HG02840 (cell line): ENCODE measurements at regions not wholly inside any gene's neighbourhood (a gene's known extent, or its start where the extent isn't known, plus 50 kb on each side); places are given as distances from the start of the nearest gene placed in this dataset.

Experiments
- ATAC-seq: cut with Tn5 transposase; IDR thresholded peaks from one replicate; pipeline ENCODE4 v1.9.1; 2021; ENCODE audit warnings: mild to moderate bottlenecking, moderate library complexity, moderate number of reproducible peaks; ENCODE audit not compliant: unreplicated experiment, low FRiP score

DNA sequence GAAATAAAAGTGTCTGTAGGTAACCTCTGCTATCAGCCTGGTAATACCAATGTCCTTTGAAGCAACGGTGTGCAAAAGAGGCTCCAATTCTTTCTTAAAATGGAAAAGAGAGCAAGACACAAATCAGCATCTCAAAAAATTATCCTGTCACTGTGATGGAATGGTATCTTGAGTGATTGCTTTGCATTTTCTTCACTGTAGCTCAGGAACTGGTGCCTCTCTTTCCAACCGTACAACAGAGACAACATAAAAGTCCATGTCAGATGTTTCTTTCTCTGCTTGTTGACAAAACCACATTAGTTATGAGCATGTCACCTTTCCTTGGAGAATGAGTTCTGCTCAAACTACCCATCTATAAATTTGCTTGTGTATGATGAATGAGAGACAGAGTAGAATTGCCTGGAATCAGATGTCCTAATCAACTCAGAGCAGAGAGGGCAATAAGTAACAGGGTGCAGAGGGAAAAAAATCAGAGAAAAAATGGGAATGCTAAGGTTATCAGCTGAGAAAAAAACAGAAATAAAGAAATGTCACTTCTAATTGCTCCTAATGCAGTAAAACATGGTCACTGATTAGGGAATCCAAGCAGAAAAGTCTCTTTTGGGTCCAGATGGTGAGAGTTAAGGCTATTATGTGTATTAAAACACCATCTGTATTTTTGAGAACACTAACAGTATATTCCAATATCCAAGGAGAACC lies 465.0 kb upstream of the ATP2B1 start:
- no peak for ATAC-seq

DNA sequence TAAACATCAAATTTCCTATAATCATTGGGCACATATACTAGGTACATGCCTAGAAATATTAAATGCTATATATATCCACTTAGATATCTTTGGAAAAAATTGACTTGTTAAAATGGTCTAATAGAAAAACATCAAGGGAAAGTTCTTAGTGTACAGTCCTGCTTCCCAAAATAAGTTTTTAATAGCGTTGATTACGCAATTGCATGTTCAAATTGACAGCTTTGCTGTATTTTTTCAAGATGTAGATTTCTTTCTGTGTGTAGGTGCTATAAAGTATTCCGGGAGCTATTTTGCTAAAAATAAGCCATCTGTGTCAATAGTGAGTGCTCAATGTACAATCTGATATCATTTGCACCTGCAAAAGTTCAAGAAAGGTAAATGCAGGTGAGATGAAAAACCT lies 463.9 kb upstream of the ATP2B1 start:
- ATAC-seq: no peak

DNA sequence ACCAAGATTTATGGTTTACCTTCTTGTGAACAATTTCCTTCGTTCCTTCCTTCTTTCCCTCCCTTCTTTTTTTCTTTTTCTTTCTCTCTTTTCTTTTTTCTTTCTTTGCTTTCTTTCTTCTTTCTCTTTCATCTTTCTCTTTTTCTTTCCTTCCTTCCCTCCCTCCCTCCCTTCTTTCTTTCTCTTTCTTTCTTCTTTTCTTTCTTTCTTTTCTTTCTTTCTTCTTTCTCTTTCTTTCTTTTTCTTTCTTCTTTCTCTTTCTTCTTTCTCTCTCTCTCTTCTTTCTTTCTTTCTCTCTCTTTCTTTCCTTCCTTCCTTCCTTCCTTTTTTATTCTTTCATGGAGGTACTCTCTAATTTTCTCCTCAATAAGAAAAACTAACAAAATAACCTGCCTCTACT lies 462.1 kb upstream of the ATP2B1 start:
- ATAC-seq: no peak

DNA sequence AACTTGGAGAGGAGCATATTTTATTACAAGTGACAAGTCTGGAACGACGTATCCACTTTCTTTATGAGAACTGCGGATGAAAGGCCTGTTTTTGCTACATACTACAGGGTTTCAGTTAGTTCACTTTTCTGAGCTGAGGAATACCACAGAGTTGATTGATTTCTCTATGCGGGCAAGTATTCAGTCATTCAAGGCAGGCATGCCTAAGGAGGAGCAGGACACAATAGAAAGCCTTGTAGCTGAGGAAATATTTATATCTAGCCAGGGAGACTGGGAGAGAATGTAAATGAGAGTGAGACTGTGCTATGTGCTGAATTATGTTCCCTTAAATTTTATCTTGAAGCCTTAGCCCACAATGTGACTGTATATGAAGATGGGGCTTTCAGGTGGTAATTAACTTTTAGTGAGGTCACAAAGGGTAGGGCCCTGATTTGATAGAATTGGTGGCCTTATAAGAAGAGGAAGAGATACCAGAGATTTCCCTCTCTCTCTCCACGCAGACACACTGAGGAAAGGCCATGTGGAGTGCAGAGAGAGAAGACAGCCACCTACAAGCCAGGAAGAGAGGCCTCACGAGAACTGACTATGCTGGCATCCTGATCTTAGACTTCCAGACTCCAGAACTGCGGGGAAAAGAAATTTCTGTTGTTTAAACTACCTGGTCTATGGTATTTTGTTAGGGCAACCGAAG lies 459.0 kb upstream of the ATP2B1 start:
- ATAC-seq: no peak

DNA sequence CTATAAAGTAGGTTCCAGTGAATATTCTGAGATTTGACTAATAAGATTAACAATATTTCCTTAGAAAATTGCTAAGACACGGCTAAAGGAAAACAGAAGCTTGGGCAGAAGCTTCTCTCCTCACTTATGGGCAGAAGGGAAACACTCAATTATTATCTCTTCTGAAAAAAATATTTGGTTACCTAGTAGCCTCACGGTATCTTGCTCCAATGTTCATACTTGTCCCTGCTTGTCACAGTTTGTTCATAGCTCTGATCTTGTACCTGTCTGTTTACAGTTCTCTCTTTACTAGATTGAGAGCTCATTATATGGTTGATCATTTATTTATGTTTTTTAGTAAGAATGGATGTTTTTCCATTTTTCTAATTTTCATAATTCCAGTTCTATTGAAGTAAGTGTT lies 458.0 kb upstream of the ATP2B1 start:
- no peak for ATAC-seq

DNA sequence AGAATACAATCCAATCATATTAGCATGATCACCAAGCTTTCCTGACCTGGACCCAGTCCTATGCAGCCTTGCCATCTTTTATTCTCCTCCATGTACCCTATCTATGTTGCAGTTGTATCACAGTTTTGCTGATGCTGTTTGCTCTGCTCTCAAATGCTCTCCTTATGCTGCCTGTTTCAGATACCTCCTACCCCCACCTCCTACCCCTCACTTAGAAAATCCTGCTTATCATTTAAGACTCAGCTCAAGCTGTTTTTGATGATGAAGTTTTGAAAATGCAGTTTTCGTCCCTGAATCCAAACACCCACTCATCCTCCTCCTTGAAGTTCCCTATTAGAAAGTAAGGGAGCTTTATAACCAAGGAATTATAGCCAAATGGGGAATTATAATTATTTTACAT lies 457.4 kb upstream of the ATP2B1 start:
- no peak for ATAC-seq

DNA sequence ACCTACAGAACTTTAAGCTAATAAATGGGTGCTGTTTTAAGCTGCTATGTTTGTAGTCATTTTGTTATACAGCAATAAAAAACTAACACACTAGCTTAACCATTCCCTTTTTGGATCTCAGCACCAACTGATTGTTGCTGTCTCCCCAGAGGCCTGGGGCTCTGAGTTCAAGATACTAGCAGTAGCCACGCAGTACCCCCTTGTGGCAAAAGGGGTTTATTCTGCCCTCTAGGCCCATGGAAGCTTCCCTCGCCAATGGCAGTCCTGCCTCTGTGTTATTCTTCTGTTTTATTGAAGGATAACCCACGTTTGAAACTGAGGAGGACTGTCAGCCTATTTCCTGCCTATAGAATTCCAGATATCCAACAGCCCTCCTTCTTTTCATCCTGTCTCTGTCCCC lies 455.3 kb upstream of the ATP2B1 start:
- no peak for ATAC-seq

DNA sequence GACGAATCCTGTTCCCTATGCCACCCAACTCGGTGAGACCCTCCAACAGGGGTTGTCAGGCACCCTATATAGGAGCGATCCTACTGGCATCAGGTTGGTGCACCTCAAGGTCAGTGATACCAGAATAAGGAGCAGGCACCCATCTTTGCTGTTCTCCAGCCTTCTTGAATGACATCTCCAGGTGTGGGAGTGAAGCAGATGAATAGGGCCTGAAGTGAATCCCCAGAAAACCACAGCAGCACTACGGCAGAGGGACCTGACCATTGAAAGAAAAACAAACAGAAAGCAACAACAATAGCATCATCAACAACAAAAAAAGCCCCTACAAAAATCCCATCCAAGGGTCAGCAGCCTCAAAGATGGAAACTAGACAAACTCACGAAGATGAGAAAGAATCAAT lies 445.2 kb upstream of the ATP2B1 start:
- no peak for ATAC-seq

DNA sequence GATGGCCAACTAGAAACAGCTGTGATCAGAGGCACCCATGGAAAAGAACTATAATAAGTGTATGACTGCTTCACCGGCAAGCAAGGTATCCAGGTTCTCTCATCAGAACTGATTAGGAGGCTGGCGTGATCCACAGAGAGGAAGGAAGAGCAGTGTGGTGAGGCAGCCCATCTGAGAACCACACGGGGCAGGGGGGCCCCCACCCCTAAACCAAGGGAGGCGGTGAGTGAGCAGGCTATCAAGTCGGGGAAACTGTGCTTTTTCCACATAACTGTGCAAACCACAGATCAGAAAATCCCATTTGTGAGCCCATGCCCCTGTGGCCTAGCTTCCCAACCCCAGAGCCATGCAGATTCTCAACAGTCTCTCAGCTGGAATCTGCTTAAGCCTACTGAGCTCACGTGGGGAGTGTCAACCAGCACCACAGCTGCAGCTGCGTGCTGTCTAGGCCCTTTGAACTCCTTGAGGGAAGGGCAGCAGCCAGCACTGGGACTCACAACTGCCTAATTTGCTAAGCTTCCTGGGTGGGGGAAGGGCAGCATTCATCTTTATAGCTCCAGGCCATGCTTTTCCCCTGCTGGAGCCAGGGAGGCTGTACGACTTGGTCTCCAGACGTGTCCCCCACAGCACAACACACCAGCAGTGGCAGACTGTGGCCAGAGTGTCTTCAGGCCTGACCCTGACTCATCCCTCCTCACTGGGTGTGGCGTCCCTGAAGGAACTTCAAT lies 444.4 kb upstream of the ATP2B1 start:
- ATAC-seq: no peak

DNA sequence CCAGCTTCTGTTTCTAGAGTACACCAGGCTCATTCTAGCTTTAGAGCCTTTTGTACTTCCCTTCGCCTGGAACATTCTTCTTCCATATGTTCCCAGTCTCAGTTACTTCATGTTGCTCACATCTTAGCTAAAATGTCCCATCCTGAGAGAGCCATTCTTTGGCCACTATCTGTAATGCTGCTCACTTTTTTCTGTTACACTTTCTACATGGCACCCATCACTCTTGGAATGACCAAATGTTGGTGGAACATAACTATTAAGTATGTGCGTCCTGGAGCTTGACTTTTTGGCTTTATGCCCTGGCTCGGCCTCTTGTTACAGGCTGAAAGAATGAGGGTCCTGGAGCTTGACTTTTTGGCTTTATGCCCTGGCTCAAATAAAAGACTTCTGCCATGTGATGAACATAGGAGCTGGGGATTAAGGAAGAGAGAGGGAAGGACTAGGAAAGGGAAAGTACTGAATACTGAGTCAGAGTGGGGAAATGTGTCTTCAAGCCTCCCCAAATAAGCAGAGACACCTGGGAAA lies 442.9 kb upstream of the ATP2B1 start:
- ATAC-seq: no peak

DNA sequence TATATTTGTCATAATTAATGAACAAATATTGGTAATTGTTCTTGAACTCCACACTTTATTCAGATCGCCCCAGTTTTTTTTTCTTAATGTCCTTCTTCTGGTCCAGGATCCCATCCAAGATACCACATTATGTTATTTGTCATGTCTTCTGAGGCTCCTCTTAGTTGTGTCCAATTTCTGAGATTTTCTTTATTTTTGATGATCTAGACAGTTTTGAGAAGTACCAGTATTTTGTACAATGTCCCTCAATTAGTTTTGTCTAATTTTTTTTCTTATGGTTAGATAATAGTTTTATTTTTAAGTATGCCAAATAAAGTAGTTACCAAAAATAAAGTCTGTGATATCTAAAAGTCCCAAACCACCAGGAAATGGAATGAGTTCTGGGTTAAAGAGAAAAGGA lies 440.8 kb upstream of the ATP2B1 start:
- ATAC-seq: no peak

DNA sequence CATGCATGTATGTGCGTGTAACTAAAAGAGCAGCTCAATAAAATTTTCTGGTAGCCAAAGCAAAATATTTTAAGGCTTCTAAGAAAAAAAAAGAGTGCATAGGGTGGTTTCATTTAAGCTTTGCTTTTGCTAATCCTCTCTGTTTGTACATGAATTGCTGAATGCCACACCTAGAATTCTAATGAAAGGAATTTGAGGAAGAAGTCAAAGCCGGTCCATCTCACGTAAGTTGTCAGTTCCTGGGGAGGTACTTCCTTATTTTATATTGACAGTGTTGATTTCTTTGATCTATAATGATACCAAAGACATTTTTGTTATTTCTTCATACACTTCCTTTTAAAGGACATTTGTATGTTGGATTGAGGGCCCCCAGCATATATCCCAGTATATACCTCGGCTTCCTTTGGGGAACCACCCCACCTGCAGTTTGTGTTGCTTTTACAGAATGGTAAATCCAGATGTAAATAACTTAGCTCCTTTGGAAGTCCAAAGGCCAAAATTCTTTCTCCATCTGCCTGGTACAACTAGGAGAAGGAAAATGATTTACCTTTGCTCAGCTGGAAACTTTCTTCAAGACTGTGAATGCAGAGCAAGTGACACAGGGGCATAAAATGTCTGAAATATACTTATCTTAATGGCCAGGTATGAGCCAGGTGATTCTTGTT lies 420.9 kb upstream of the ATP2B1 start:
- ATAC-seq: no peak

DNA sequence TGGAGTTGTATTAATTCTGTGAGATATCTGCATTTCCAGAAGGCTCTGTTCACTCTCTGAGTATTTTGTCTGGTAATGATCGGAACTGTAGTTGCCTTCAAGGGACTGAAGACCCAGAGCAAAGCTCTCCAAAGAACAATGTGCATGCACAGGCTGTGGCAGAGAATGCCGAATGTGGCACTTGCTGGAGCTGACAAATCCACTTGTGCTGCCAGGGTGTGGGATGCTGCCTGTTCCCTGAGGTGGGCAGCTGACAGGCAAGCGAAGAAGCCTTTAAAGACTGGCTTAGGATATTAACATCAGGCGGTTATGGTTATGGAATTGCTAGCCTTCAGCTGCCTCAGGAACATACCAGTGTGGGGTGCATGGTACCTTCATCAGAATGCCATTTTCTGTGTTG lies 419.9 kb upstream of the ATP2B1 start:
- no peak for ATAC-seq

DNA sequence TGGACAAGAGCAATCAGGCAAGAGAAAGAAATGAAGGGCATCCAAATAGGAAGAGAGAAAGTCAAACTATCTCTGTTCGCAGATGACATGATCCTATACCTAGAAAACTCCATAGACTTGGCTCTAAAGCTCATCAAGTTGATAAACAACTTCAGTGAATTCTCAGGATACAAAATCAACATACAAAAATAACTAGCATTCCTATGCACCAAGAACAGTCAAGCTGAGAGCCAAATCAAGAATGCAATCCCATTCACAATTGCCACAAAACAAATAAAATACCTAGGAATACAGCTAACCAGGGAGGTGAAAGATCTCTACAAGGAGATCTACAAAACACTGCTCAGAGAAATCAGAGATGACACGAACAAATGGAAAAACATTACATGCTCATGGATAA lies 417.5 kb upstream of the ATP2B1 start:
- ATAC-seq: no peak

DNA sequence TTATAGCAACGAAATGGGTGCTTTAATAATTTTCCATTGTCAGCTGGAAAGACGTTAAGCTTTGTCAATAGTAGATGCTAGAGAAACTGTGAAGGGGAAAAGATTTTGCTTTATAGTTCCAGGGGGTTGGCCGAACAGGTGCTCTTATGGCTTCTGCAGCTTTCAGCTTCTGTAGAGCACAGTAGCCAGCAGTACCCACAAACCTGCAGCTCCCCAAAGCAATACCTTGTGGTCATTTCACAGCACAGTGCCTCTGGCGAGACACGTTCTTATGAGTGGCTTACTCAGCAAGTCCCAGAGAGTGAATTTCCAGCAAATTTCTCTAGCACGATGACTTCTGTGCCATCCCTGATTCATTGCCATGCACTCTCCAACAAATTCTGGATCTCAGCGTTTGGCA lies 416.3 kb upstream of the ATP2B1 start:
- no peak for ATAC-seq

DNA sequence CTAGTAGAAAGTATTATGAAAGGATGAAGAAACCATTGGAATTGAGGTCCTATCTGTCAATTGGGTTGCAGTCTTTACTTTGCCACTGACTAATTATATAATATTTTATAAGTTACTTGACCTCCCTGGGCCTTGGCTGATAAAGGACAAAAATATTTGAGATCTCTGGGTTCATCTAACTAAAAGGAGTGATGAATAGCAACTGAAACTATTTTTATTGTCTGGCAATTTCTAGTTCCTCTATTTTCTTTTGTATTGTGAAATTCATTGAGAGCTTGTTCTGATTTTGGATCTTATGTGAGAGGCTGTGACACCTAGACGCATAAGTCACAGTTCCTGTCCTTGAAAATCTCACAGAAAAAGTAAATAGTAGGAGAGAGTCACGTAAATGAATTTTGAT lies 415.7 kb upstream of the ATP2B1 start:
- ATAC-seq: no peak

DNA sequence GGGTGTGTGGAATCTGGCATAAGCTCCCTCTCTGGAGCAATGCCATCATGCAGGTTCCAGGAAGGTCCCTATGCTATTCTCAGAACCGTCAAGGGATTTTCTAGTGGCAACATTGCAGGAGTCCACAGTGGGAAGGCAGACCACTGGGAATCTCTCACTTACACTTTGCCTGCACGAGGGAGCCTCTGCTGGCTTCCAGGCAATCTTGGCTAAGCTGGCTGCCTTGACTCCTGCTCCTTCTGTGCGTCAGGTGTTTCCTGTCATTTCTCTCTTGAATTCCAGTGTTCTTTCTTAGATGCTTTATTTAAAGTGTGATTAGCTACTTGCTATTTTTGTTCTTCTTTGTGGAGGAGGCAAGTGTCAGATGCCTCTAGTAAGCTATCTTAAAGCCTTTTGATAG lies 414.0 kb upstream of the ATP2B1 start:
- ATAC-seq: no peak

DNA sequence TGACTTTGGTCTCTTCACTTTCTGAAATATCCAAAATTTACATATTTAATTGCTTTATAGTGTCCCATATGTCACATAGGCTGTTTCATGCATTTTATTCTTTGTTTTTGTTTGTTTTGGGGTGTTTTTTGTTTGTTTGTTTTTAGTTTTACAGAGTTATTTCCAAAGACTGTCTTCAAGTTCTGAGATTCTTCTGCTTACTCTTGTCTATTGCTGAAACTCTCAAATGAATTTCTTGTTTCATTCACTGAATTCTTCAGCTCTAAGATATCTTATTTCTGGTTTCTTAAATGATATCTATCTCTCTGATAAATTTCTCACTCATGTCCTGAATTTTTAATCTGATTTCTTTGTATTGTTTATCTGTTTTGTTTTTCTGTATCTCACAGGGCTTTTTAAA lies 412.0 kb upstream of the ATP2B1 start:
- no peak for ATAC-seq

DNA sequence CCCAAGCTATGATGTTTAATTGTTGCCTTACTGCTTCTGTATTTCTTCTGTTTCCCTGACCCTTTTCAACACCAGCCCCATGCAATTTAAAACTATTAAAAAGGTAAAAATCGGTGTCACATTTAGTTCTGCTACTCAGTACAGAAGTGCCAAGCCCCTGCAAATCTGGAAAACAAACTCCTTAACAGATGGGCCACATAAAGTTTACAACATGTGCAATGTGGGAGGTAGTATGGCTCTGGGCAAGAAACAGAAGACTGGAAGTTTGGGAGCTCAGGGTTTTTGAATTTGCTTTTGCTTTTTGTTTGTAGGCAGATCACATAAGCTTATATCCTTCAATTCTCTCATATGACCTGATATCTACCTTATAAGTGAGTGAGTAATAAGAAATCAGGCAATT lies 404.0 kb upstream of the ATP2B1 start:
- no peak for ATAC-seq

DNA sequence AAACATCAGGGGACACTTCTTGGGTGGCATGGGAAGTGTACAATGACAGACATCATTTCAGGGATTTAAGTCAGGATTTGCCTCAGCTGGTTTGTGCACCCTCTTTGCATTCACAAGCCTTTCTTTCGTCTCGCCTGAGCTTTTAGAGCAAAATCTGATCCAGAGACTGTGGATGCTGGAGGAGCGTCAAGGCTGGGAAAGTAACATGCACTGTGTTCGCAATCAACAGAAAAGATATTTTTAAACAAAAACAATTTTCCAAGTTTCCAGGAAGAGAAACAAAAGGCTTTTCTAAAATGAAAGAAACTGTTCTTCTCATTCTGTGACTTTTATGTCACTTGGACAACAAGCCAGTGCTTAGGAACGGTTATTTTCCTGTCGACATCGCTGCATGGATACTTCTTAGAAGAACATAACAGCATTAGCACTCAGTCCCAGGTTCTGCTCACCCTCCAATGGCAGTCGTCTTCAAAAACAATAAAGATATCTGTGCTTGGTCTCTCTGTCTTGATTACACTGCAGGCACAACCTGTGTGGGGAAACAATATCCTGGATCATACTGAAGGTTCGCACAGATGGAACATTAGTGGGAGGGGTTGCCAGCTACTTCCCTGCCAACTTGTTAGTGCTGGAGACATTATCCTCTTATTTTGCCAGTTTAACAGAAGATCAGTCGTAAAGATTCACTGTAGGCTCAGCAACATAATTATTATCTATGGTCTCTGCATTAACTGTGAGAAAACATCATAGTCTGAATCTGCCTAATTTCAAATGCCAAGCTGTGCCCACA lies 403.3 kb upstream of the ATP2B1 start:
- no peak for ATAC-seq
